Activated T-cell treated with anti-CD3 and anti-CD28 coated beads, Interleukin-2, amount 50 U/mL, for 1 hour (primary cell): ENCODE measurements at regions not wholly inside any gene's neighbourhood (a gene's known extent, or its start where the extent isn't known, plus 50 kb on each side); places are given as distances from the start of the nearest gene placed in this dataset.
"Not testable (repeated sequence)": the region's sequence is repeated elsewhere in the genome, so short reads cannot be mapped to it uniquely, and the experiment has no call there.

Experiments
- DNase-seq: peaks from one replicate; pipeline ENCODE4 v3.0.0-alpha.2; 2020

GRCh38 chr13:70756088-70756487, 647.8 kb upstream of the KLHL1 start:
- DNase-seq, result no peak

GRCh38 chr13:70755456-70755855, 647.2 kb upstream of the KLHL1 start:
- no peak for DNase-seq

GRCh38 chr13:70747262-70747661, 639.0 kb upstream of the KLHL1 start:
- DNase-seq, result no peak

- not testable (repeated sequence) for DNase-seq
Measured at GRCh38 chr13:70746469-70746868, 638.2 kb upstream of the KLHL1 start.

GRCh38 chr13:70736622-70737317, 628.5 kb upstream of the KLHL1 start:
- DNase-seq, result no peak

GRCh38 chr13:70732611-70733010, 624.4 kb upstream of the KLHL1 start:
- DNase-seq, result no peak

- no peak for DNase-seq
Measured at GRCh38 chr13:70729369-70729768, 621.1 kb upstream of the KLHL1 start.

GRCh38 chr13:70723732-70724131, 615.5 kb upstream of the KLHL1 start:
- DNase-seq, result no peak

GRCh38 chr13:70720386-70720785, 612.1 kb upstream of the KLHL1 start:
- no peak for DNase-seq

- DNase-seq, result no peak
Measured at GRCh38 chr13:70714993-70715392, 606.7 kb upstream of the KLHL1 start.

GRCh38 chr13:70708775-70709174, 600.5 kb upstream of the KLHL1 start:
- no peak for DNase-seq

- no peak for DNase-seq
Measured at GRCh38 chr13:70703755-70704154, 595.5 kb upstream of the KLHL1 start.

GRCh38 chr13:70694996-70695715, 586.9 kb upstream of the KLHL1 start:
- DNase-seq, result no peak

GRCh38 chr13:70668983-70669382, 560.7 kb upstream of the KLHL1 start:
- DNase-seq, result no peak

- no peak for DNase-seq
Measured at GRCh38 chr13:70668293-70668692, 560.0 kb upstream of the KLHL1 start.

GRCh38 chr13:70666883-70667556, 558.8 kb upstream of the KLHL1 start:
- DNase-seq, result no peak

GRCh38 chr13:70662231-70662940, 554.1 kb upstream of the KLHL1 start:
- DNase-seq, result no peak

GRCh38 chr13:70644052-70644451, 535.8 kb upstream of the KLHL1 start:
- DNase-seq, result no peak

- DNase-seq, result no peak
Measured at GRCh38 chr13:70634893-70635292, 526.6 kb upstream of the KLHL1 start.

- no peak for DNase-seq
Measured at GRCh38 chr13:70630247-70630646, 522.0 kb upstream of the KLHL1 start.

- DNase-seq, result no peak
Measured at GRCh38 chr13:70623239-70623638, 515.0 kb upstream of the KLHL1 start.

- DNase-seq, result no peak
Measured at GRCh38 chr13:70622796-70623195, 514.5 kb upstream of the KLHL1 start.

GRCh38 chr13:70619936-70620335, 511.7 kb upstream of the KLHL1 start:
- no peak for DNase-seq
